ENCODE measurements at regions not wholly inside any gene's neighbourhood (a gene's known extent, or its start where the extent isn't known, plus 50 kb on each side); places are given as distances from the start of the nearest gene placed in this dataset.

- TF ChIP-seq CTCF (IDR thresholded peaks at IDR 0.05) (no peak), ZFX (IDR thresholded peaks at IDR 0.05; ENCODE audit: borderline replicate concordance) (no peak)
These were observed 208.7 kb downstream of the SIPA1L2 start for GRCh38 chr1:232421143-232421796.

All from 22Rv1 (cell line).